Caki2 (cell line): ENCODE measurements at regions not wholly inside any gene's neighbourhood (a gene's known extent, or its start where the extent isn't known, plus 50 kb on each side); places are given as distances from the start of the nearest gene placed in this dataset.
A peak's percentile ranks its signal among the peaks of the same experiment; 100 is the strongest.
"Not testable (repeated sequence)": the region's sequence is repeated elsewhere in the genome, so short reads cannot be mapped to it uniquely, and the experiment has no call there.

ENCODE experiments used
- DNase-seq: peaks from one replicate; pipeline ENCODE4 v3.0.0-alpha.2; 2015; ENCODE audit warnings: low read depth
- in situ Hi-C: cut with HindIII; loops from 2 replicates; pipeline ENCODE4 v1.10.0; 2016; ENCODE audit warnings: low sequenced_read_pairs, low pct_unique_long_range_greater_than_20kb, mixed read lengths

GRCh38 chr6:169000022-169000421, 253.6 kb downstream of the THBS2 start:
- no peak for DNase-seq

DNA sequence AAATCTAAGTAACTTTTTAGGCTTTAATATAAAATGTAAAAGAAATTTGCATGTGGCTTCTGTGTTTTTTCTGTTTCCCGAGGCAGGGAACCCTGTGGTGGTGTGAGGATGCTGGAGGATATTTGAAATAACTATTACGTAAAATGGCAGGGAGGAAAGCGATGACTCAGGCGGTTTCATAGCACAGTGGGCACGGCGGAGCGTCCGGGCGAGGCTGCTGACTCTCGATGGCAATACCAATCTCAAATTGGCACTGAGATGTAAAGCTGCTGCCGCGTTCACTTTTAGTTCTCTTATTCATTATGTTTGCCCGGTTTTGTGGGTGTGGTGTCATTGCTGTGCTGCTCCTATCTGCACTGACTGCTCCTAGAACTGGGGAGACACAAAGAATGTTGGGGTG, 254.3 kb downstream of the THBS2 start:
- DNase-seq: peak; percentile 11
- in situ Hi-C loops: no loop called here

More at GRCh38 chr6:169000022-169000421, 253.6 kb downstream of the THBS2 start:
- in situ Hi-C loops: no loop called here

GRCh38 chr6:168996356-168996625, 257.4 kb downstream of the THBS2 start:
- DNase-seq: no peak
- in situ Hi-C loops: no loop called here

DNA sequence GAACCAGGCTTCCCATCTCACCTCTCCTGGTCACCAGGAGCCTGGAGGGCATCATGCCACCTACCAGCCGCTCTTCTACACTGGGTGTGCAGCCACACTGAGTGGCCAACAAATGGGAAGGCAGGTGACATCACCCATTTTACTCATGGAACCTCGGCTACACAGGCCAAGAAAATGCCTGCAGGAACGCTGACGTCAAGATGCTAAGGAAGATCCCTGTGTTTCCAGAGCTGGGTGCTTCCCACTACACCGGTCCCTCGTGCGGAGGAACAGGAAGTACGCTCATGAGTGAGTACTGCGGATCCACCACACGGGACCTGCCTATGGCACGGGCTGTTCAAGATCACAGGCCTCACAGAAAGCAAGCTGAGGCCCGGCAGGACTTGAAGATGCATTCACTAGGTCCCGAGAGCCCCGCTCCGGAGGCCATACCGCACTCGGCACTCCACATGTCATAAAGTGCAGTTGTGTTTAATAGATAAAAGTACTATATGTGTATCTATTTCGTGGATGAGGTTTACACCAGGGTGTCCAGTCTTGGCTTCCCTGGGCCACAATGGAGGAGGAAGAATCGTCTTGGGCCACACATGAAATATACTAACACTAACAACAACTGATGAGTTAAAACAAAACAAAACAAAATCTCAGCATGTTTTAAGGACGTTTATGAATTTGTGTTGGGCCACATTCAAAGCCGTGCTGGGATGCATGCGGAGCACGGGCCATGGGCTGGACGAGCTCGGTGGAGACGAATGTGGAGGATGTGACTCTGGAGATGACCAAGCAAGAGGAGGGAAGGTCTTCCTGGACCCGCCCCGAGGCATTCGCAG, 257.9 kb downstream of the THBS2 start:
- in situ Hi-C loops: no loop called here
- DNase-seq: no peak

DNA sequence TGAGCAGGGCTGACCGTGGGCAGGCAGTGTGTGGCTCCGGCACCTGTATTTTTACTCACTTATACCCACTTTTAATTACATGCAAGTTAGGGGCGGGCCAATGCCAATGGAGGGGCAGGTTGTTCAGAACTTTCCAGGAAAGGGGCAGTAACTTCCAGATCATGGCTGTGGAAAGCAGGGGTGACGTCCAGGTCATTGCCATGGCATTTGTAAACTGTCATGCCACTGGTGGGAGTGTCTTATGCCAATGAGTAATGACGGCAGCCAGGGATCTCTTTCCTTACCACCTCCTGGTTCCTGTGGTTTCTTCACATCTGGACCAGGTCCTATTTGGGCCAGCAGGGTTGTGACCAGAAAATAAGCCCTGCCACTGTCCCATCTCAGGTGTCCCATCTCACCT, 258.7 kb downstream of the THBS2 start:
- in situ Hi-C loops: no loop called here
- DNase-seq: peak; percentile 10

DNA sequence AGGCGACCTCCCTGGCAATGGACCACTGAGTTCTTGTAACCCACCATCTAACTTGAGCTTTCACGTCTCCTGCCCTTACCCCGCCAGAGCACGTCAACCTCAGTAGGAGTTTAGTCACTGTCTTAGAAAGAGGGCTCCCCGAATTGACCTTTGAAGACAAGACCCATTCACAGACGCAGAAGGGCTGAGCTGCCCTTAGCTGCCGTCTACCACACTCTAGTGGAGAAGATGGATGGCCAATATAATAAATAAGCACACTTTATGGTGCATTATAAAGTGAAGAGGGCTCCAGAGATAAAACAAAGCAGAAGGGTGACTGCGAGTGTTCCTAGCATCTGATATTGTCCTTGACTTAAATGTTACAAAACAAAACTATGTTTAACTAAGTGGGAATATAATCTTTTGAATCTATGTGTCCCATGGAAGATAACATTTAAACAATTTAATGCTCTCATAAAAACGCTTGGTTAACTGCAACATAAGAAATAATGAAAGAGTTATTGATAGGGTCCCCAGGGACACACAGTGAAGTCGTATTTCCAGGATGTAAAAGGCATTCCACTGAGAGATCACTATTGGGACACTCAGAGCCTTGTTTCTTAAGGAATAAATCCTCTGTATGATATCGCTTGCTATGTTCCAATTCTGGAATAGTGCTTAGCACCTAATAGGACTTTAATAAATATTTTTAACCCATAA, 261.1 kb downstream of the THBS2 start:
- in situ Hi-C loops: no loop called here
- no peak for DNase-seq

GRCh38 chr6:168991695-168992094, 262.0 kb downstream of the THBS2 start:
- DNase-seq, in situ Hi-C loops: not testable (repeated sequence)

DNA sequence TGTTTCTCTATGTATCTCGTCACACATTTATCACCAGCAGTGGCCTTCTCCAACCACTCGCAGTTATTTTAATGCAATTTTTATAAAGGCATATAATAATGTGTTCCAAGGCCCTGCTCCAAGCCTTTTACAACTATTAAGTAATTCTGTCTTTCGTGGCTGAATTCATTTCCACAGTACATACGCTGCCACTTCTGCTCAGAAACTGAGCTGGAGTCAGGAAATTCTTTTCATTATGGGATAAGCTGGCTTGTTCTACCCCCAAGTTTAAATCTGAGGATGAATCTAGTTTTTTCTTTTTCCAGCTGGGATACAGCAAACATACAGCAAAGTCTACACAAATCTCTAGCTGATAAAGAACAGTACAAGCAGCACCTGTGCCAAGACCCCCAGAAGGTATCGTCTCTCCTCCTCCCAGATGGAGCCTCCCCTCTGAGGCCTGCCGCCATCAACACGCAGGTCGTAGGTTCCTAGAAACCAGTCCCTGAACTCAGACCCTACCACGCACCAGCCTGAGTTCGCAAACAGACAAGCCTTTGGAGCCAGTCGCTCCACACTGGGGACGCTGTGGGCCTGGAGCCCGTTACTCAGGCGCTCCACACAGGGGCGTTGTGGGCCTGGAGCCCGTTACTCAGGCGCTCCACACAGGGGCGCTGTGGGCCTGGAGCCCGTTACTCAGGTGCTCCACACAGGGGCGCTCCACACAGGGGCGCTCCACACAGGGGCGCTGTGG, 263.5 kb downstream of the THBS2 start:
- no peak for DNase-seq
- in situ Hi-C loops: no loop called here

DNA sequence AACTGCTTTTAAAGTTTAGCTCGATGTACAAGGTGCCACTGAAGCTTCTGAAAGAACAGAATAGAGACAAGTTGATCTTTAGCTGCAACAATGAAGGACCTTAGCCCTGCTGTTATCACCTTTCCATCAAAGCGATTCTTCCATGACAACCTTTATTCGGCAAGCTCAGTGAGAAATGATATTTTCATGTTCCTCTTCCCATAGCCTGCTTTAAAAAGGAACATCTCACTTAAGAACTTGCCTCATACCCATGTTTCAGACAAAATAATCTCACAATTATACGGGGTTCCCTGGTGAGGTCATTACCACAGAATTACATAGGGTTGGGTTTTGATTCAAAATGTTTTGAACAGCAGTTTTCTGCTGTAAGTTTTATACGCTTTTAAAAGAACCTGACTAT, 264.2 kb downstream of the THBS2 start:
- DNase-seq: no peak
- in situ Hi-C loops: no loop called here

DNA sequence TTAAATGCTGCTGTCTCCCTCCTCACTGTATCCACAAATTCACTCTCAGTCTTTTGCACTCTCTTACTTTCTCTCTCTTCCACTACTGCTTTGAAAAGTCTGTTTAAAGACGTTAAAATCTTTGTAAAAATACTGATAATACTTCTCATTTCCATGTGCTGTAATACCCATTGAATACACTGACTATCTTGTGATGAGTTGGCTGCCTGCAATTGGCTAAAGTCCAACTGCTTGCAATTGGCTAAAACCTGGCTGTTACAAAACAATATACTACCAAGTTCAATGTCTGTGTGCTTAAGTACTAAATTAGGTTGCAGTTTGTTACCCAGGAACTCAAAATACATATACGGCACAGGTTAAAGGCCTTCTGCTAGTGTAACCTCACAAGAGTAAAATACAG, 264.8 kb downstream of the THBS2 start:
- in situ Hi-C loops: no loop called here
- DNase-seq: no peak

- DNase-seq: no peak
- in situ Hi-C loops: no loop called here
Observed at GRCh38 chr6:168988280-168988679, 265.4 kb downstream of the THBS2 start.

DNA sequence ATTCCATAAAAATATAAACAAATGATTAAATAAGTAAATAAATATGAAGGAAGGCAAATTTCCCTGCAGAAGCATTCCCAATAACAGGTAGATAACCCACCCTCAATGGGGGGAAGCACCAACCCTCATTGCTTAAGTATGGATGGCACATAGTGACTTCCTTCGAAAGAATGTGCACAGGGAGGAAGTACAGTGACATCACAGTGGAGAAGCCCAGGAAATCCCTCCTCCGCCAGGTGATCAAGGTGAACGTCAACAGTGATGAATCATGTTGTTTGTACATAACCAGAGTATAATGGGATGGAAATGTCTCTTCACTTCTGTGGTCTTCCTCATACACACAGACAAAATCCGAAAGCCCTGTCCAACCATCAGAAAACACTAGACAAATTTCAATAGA, 267.9 kb downstream of the THBS2 start:
- in situ Hi-C loops: no loop called here
- no peak for DNase-seq

GRCh38 chr6:168983925-168984324, 269.7 kb downstream of the THBS2 start:
- no peak for DNase-seq
- in situ Hi-C loops: no loop called here

- in situ Hi-C loops: no loop called here
- no peak for DNase-seq
Observed at GRCh38 chr6:168981187-168981586, 272.5 kb downstream of the THBS2 start.

DNA sequence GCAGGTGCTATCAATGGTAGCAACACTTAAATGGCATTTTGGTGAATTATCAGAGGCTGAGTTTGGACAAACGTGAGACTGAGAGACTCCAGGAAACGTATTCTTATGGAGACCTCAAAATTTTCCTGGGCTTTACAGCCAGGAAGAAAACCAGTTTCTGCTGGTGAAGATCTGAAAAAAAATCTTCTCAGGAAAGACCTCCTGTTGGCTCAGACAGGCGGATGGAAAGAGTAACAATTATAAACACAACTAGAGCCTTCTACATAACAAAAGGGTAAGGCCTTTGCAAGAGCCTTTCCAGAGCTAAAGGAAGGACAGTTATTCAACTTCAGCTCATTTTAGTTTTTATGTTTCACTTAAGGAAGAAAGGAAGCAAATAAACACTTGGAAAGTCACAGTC, 274.4 kb downstream of the THBS2 start:
- DNase-seq: no peak
- in situ Hi-C loops: no loop called here

- in situ Hi-C loops: no loop called here
- no peak for DNase-seq
Observed at GRCh38 chr6:168972128-168972527, 281.5 kb downstream of the THBS2 start.

DNA sequence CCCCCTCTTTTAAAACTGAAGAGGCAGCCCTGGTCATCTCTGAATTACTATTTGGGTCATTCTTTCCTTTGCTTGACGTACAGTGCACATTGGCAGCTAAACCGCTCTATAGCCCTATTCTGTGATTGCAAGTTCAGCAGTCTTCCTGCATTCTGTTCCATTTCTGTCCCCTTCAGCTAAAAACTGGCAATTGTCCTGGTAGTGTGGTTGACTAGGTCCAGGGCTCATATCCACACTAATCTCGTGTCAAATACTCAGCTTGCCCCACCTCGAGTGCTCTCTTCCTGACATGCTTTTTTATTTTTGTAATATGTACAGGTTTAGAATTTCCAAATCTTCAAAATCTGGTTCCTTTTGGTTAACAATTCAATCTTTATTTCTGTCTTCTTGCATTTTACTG, 282.1 kb downstream of the THBS2 start:
- no peak for DNase-seq
- in situ Hi-C loops: no loop called here

- DNase-seq: no peak
- in situ Hi-C loops: no loop called here
Observed at GRCh38 chr6:168968801-168969200, 284.8 kb downstream of the THBS2 start.

GRCh38 chr6:168968228-168968627, 285.4 kb downstream of the THBS2 start:
- in situ Hi-C loops: no loop called here
- peak; percentile 85 for DNase-seq
